HepG2 (cell line): ENCODE measurements at regions not wholly inside any gene's neighbourhood (a gene's known extent, or its start where the extent isn't known, plus 50 kb on each side); places are given as distances from the start of the nearest gene placed in this dataset.

Experiments
- BHLHE40 ChIP-seq: IDR thresholded peaks from 2 replicates; pipeline ENCODE4 v1.6.1; 2011; ENCODE audit warnings: low read length, improper control_type of control experiment
- HNF4G ChIP-seq, 2 experiments: sonication (generic) in 1 of 2; formaldehyde crosslinking in 1 of 2; IDR thresholded peaks; 2 replicates each; pipeline versions ENCODE4 v1.4.0 to v1.6.1; 2011 to 2020; ENCODE audit warnings: borderline replicate concordance in 2 of 2, low read depth in 2 of 2, mild to moderate bottlenecking in 2 of 2, low read length in 1 of 2, missing genetic modification reagents in 1 of 2, moderate library complexity in 1 of 2
- MXD3 ChIP-seq: IDR thresholded peaks from 2 replicates; pipeline ENCODE4 v1.6.1; 2016; ENCODE audit warnings: mild to moderate bottlenecking, missing biosample characterization, missing genetic modification reagents
- RXRA ChIP-seq: sonication (generic); formaldehyde crosslinking; IDR thresholded peaks from 2 replicates; pipeline ENCODE4 v1.5.1; 2020; ENCODE audit warnings: missing genetic modification reagents
- SRF ChIP-seq: IDR thresholded peaks from 2 replicates; pipeline ENCODE4 v1.6.1; 2011; ENCODE audit warnings: mild to moderate bottlenecking, low read depth, low read length, moderate library complexity
- SRSF1 ChIP-seq: fragments of 200-400 bp; formaldehyde crosslinking; optimal IDR thresholded peaks from 2 replicates; pipeline ENCODE3; 2017; ENCODE audit warnings: mild to moderate bottlenecking, low read depth, low read length, moderate library complexity
- SUZ12 ChIP-seq: fragments of 150-350 bp; IDR thresholded peaks from 2 replicates; pipeline ENCODE4 v1.6.1; 2014; ENCODE audit warnings: low read depth, low read length
- TBL1XR1 ChIP-seq: fragments of 150-350 bp; IDR thresholded peaks from 2 replicates; pipeline ENCODE4 v1.6.1; 2014; ENCODE audit warnings: borderline replicate concordance, low read length; ENCODE audit not compliant: partially characterized antibody
- WIZ ChIP-seq: sonication (generic); formaldehyde crosslinking; IDR thresholded peaks from 2 replicates; pipeline ENCODE4 v1.5.1; 2020; ENCODE audit warnings: mild to moderate bottlenecking, missing genetic modification reagents
- ZBTB37 ChIP-seq: sonication (generic); formaldehyde crosslinking; IDR thresholded peaks from 2 replicates; pipeline ENCODE4 v1.4.0; 2020; ENCODE audit warnings: mild to moderate bottlenecking, missing genetic modification reagents
- TF ChIP-seq, protein P1 (sequence below): sonication (generic); formaldehyde crosslinking; IDR thresholded peaks from 2 replicates; pipeline ENCODE4 v1.9.0; 2022; ENCODE audit warnings: missing genetic modification reagents, mild to moderate bottlenecking, borderline replicate concordance

DNA sequence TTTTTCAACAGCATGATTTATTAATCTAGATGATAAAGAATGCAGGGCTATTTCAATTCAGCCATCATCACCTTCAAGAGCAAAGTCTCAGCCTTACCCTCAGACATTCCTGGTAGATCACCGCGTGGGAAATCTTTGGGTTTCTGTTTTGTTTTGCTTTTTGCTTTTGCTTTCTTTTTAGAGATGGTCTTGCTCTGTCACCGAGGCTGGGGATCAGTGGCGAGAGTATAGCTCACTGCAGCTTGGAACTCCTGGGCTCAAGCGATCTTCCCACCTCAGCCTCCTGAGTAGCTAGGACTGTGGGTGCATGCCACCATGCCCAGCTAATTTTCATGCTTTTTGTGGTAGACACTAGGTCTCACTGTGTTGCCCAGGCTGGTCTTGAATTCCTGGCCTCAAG lies 289.7 kb downstream of the AJAP1 start:
- TF ChIP-seq BHLHE40 (no peak), SRF (no peak), ZBTB37 (CRISPR knock-in tag) (no peak), RXRA (CRISPR knock-in tag) (no peak), SUZ12 (no peak), WIZ (CRISPR knock-in tag) (no peak), HNF4G (IDR thresholded peaks at IDR 0.05; ENCODE audit: borderline replicate concordance, low read depth, low read length) (no peak), HNF4G (CRISPR knock-in tag; IDR thresholded peaks at IDR 0.05; ENCODE audit: borderline replicate concordance, low read depth) (no peak), SRSF1 (no peak), TBL1XR1 (no peak), MXD3 (no peak)
- TF ChIP-seq, protein P1, sequence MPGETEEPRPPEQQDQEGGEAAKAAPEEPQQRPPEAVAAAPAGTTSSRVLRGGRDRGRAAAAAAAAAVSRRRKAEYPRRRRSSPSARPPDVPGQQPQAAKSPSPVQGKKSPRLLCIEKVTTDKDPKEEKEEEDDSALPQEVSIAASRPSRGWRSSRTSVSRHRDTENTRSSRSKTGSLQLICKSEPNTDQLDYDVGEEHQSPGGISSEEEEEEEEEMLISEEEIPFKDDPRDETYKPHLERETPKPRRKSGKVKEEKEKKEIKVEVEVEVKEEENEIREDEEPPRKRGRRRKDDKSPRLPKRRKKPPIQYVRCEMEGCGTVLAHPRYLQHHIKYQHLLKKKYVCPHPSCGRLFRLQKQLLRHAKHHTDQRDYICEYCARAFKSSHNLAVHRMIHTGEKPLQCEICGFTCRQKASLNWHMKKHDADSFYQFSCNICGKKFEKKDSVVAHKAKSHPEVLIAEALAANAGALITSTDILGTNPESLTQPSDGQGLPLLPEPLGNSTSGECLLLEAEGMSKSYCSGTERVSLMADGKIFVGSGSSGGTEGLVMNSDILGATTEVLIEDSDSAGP (CRISPR knock-in tag) = no peak
